Peyer's patch (tissue), 4 donors: ENCODE measurements at regions not wholly inside any gene's neighbourhood (a gene's known extent, or its start where the extent isn't known, plus 50 kb on each side); places are given as distances from the start of the nearest gene placed in this dataset.

ENCODE experiments used
- DNase-seq, 3 donors: peaks; one replicate each; pipeline ENCODE4 v3.0.0-alpha.2; 2017 to 2019
- H3K27ac ChIP-seq, 4 donors: fragments of 200-600 bp; sonication (generic); one replicate each; pipeline ENCODE4 v1.5.1; 2016 to 2019
- H3K27me3 ChIP-seq, 2 donors: fragments of 200-600 bp; sonication (generic); one replicate each; pipeline ENCODE4 v1.5.1; 2019
- H3K36me3 ChIP-seq, 3 donors: fragments of 200-600 bp; sonication (generic); one replicate each; pipeline ENCODE4 v1.5.1; 2016 to 2019
- H3K4me1 ChIP-seq, 4 donors: fragments of 200-600 bp; sonication (generic); one replicate each; pipeline ENCODE4 v1.5.1; 2016 to 2019
- H3K4me3 ChIP-seq, 4 donors: fragments of 200-600 bp; sonication (generic); 1 replicate in 3 of 4; 2 replicates in 1 of 4; pipeline ENCODE4 v1.5.1; 2016 to 2019; ENCODE audit warnings: mild to moderate bottlenecking in 1 of 4
- H3K9me3 ChIP-seq, 4 donors: fragments of 200-600 bp; sonication (generic); one replicate each; pipeline ENCODE4 v1.5.1; 2016 to 2019; ENCODE audit warnings: mild to moderate bottlenecking in 1 of 4
- POLR2A ChIP-seq, 2 donors: fragments of 450-650 bp; IDR thresholded peaks; one replicate each; pipeline ENCODE4 v1.5.1; 2017; ENCODE audit warnings: antibody characterized with exemption in 2 of 2, mild to moderate bottlenecking in 2 of 2, moderate library complexity in 2 of 2
- TF ChIP-seq, protein P1 (sequence below), 6 experiments: fragments of 450-650 bp in 4 of 6; fragments of 200-600 bp in 2 of 6; sonication (generic) in 1 of 6; IDR thresholded peaks; one replicate each; pipeline ENCODE4 v1.5.1; 2017 to 2019; ENCODE audit warnings: antibody characterized with exemption in 6 of 6, mild to moderate bottlenecking in 3 of 6, moderate library complexity in 1 of 6

- Histone ChIP-seq H3K4me3 (peak overlapping the region; percentile 7 to 49 (median 44)), H3K27me3 (peaks cover 0 to 28% of the 10 kb centered on the region in 2 donors), H3K9me3 (no peaks in the 10 kb centered on the region), H3K36me3 (no peaks in the 10 kb centered on the region), H3K27ac (no peak overlapping the region), H3K4me1 (peaks cover 0 to 22% (median 9%) of the 10 kb centered on the region in 4 donors)
- no peak for DNase-seq
- TF ChIP-seq POLR2A (IDR thresholded peaks at IDR 0.05), result no peak
- TF ChIP-seq, protein P1, sequence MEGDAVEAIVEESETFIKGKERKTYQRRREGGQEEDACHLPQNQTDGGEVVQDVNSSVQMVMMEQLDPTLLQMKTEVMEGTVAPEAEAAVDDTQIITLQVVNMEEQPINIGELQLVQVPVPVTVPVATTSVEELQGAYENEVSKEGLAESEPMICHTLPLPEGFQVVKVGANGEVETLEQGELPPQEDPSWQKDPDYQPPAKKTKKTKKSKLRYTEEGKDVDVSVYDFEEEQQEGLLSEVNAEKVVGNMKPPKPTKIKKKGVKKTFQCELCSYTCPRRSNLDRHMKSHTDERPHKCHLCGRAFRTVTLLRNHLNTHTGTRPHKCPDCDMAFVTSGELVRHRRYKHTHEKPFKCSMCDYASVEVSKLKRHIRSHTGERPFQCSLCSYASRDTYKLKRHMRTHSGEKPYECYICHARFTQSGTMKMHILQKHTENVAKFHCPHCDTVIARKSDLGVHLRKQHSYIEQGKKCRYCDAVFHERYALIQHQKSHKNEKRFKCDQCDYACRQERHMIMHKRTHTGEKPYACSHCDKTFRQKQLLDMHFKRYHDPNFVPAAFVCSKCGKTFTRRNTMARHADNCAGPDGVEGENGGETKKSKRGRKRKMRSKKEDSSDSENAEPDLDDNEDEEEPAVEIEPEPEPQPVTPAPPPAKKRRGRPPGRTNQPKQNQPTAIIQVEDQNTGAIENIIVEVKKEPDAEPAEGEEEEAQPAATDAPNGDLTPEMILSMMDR (IDR thresholded peaks at IDR 0.05), result no peak
Measured at GRCh38 chr10:22476601-22477321, 131.5 kb downstream of the SPAG6 start.

- H3K27ac ChIP-seq, result no peak overlapping the region
- peaks cover 0 to 28% of the 10 kb centered on the region in 2 donors for H3K27me3 ChIP-seq
- H3K4me3 ChIP-seq, result no peak overlapping the region
- no peaks in the 10 kb centered on the region for H3K9me3 ChIP-seq
- H3K36me3 ChIP-seq, result no peaks in the 10 kb centered on the region
- peaks cover 0 to 22% (median 9%) of the 10 kb centered on the region in 4 donors for H3K4me1 ChIP-seq
- TF ChIP-seq, protein P1 (IDR thresholded peaks at IDR 0.05), result no peak
- no peak for TF ChIP-seq POLR2A (IDR thresholded peaks at IDR 0.05)
- no peak for DNase-seq
Measured at GRCh38 chr10:22477334-22478287, 132.3 kb downstream of the SPAG6 start.

GRCh38 chr10:22478555-22479334, 133.4 kb downstream of the SPAG6 start:
- no peak overlapping the region for H3K27ac ChIP-seq
- no peak for TF ChIP-seq POLR2A (IDR thresholded peaks at IDR 0.05)
- TF ChIP-seq, protein P1 (IDR thresholded peaks at IDR 0.05), result no peak
- no peaks in the 10 kb centered on the region for H3K36me3 ChIP-seq
- H3K27me3 ChIP-seq, result peaks cover 0 to 28% of the 10 kb centered on the region in 2 donors
- H3K4me1 ChIP-seq, result peaks cover 0 to 22% (median 9%) of the 10 kb centered on the region in 4 donors
- no peak overlapping the region for H3K4me3 ChIP-seq
- no peak for DNase-seq
- no peaks in the 10 kb centered on the region for H3K9me3 ChIP-seq

GRCh38 chr10:22479419-22479818, 134.1 kb downstream of the SPAG6 start:
- TF ChIP-seq POLR2A (IDR thresholded peaks at IDR 0.05), result no peak
- TF ChIP-seq, protein P1 (IDR thresholded peaks at IDR 0.05), result no peak
- Histone ChIP-seq H3K27me3 (peaks cover 0 to 28% of the 10 kb centered on the region in 2 donors), H3K27ac (no peak overlapping the region), H3K4me1 (peaks cover 0 to 22% (median 9%) of the 10 kb centered on the region in 4 donors), H3K36me3 (no peaks in the 10 kb centered on the region), H3K4me3 (no peak overlapping the region), H3K9me3 (no peaks in the 10 kb centered on the region)
- no peak for DNase-seq

- no peak for DNase-seq
- Histone ChIP-seq H3K4me3 (no peak overlapping the region), H3K36me3 (no peaks in the 10 kb centered on the region), H3K27me3 (peaks cover 0 to 14% of the 10 kb centered on the region in 2 donors), H3K27ac (no peak overlapping the region), H3K9me3 (no peaks in the 10 kb centered on the region), H3K4me1 (peaks cover 0 to 13% (median 6%) of the 10 kb centered on the region in 4 donors)
- TF ChIP-seq, protein P1 (IDR thresholded peaks at IDR 0.05), result no peak
- TF ChIP-seq POLR2A (IDR thresholded peaks at IDR 0.05), result no peak
Measured at GRCh38 chr10:22481106-22481505, 135.8 kb downstream of the SPAG6 start.
